Keratinocyte (primary cell): ENCODE measurements at regions not wholly inside any gene's neighbourhood (a gene's known extent, or its start where the extent isn't known, plus 50 kb on each side); places are given as distances from the start of the nearest gene placed in this dataset.

Source experiments
- DNase-seq: peaks from one replicate; pipeline ENCODE4 v3.0.0-alpha.2; 2011; ENCODE audit warnings: low read depth, missing footprints, low spot score
- FAIRE-seq: peaks from 2 replicates; lab custom pipeline; 2011; peaks lifted over from hg19 to GRCh38; lab: Jason Lieb, UNC
- H2AFZ ChIP-seq: 2 replicates; pipeline ENCODE4 v1.6.0; 2012; ENCODE audit warnings: low read length, control low read depth, inconsistent platforms; ENCODE audit not compliant: control insufficient read depth
- H3K27ac ChIP-seq: 2 replicates; pipeline ENCODE4 v1.5.1; 2011; ENCODE audit warnings: low read length; ENCODE audit not compliant: control insufficient read depth, insufficient read depth
- H3K27me3 ChIP-seq: 3 replicates; pipeline ENCODE4 v1.6.0; 2011; ENCODE audit warnings: low read length; ENCODE audit not compliant: control insufficient read depth, insufficient read depth; ENCODE audit errors: extremely low read depth
- H3K36me3 ChIP-seq, 2 experiments: 2 replicates in 1 of 2; 3 replicates in 1 of 2; pipeline ENCODE4 v1.5.1; 2011; ENCODE audit warnings: low read length in 2 of 2, mild to moderate bottlenecking in 1 of 2; ENCODE audit not compliant: control insufficient read depth in 2 of 2, insufficient read depth in 2 of 2; ENCODE audit errors: extremely low read depth in 1 of 2
- H3K4me1 ChIP-seq: 3 replicates; pipeline ENCODE4 v1.5.1; 2011; ENCODE audit warnings: low read length; ENCODE audit not compliant: control insufficient read depth, insufficient read depth; ENCODE audit errors: extremely low read depth
- H3K4me2 ChIP-seq: 3 replicates; pipeline ENCODE4 v1.6.0; 2011; ENCODE audit warnings: low read depth, low read length; ENCODE audit not compliant: control insufficient read depth, insufficient read depth; ENCODE audit errors: extremely low read depth
- H3K4me3 ChIP-seq, 3 experiments: fragments of 200-600 bp in 1 of 3; sonication (generic) in 1 of 3; 2 replicates in 2 of 3; 3 replicates in 1 of 3; pipeline ENCODE4 v1.5.1; 2011 to 2016; ENCODE audit warnings: low read length in 3 of 3, mild to moderate bottlenecking in 3 of 3, control low read depth in 2 of 3, inconsistent platforms in 1 of 3, low read depth in 1 of 3, mixed read lengths in 1 of 3, mixed run types in 1 of 3, moderate library complexity in 1 of 3; ENCODE audit not compliant: control insufficient read depth in 2 of 3, insufficient read depth in 2 of 3; ENCODE audit errors: extremely low read depth in 1 of 3
- H3K79me2 ChIP-seq: 2 replicates; pipeline ENCODE4 v1.6.0; 2012; ENCODE audit warnings: low read length; ENCODE audit not compliant: control insufficient read depth, insufficient read depth
- H3K9ac ChIP-seq: 3 replicates; pipeline ENCODE4 v1.6.0; 2011; ENCODE audit warnings: low read length; ENCODE audit not compliant: control insufficient read depth, insufficient read depth; ENCODE audit errors: extremely low read depth
- H3K9me1 ChIP-seq: 3 replicates; pipeline ENCODE4 v1.6.0; 2011; ENCODE audit warnings: low read length; ENCODE audit not compliant: control insufficient read depth, insufficient read depth; ENCODE audit errors: extremely low read depth
- H3K9me3 ChIP-seq: 2 replicates; pipeline ENCODE4 v1.5.1; 2012; ENCODE audit warnings: low read depth, low read length; ENCODE audit not compliant: control insufficient read depth
- H4K20me1 ChIP-seq: 3 replicates; pipeline ENCODE4 v1.6.0; 2011; ENCODE audit warnings: low read length; ENCODE audit not compliant: control insufficient read depth, insufficient read depth; ENCODE audit errors: extremely low read depth
- CTCF ChIP-seq, 3 experiments: IDR thresholded peaks in 1 of 3; conservative IDR thresholded peaks in 1 of 3; optimal IDR thresholded peaks in 1 of 3; 2 replicates in 2 of 3; 3 replicates in 1 of 3; pipeline versions ENCODE3 to v1.5.1; 2011; ENCODE audit warnings: low read length in 3 of 3, mild to moderate bottlenecking in 3 of 3, moderate library complexity in 2 of 3, control low read depth in 1 of 3, inconsistent platforms in 1 of 3; ENCODE audit not compliant: insufficient read depth in 2 of 3; ENCODE audit errors: extremely low read depth in 1 of 3
- EZH2 ChIP-seq: IDR thresholded peaks from one replicate; pipeline ENCODE4 v1.6.1; 2012; ENCODE audit warnings: inconsistent platforms, mild to moderate bottlenecking, low read length, moderate library complexity
- dilution Hi-C: fragments of 300-500 bp; cut with MboI; formaldehyde crosslinking; loops from one replicate; pipeline ENCODE4 v1.7.0; 2020; ENCODE audit warnings: low sequenced_read_pairs; ENCODE audit not compliant: extremely low pct_ligation_motif_present

- FAIRE-seq = no peak
- DNase-seq = no peak
- Histone ChIP-seq H3K9ac (no peak overlapping the region), H3K36me3 (no peaks in the 10 kb centered on the region), H3K27me3 (peaks cover 11% of the 10 kb centered on the region), H3K4me3 (no peak overlapping the region), H3K9me1 (no peaks in the 10 kb centered on the region), H3K4me2 (no peak overlapping the region), H3K79me2 (no peaks in the 10 kb centered on the region), H3K9me3 (no peaks in the 10 kb centered on the region), H2AFZ (no peak overlapping the region), H3K27ac (no peak overlapping the region), H4K20me1 (no peaks in the 10 kb centered on the region), H3K4me1 (no peaks in the 10 kb centered on the region)
- no peak for TF ChIP-seq EZH2
- TF ChIP-seq CTCF (optimal IDR thresholded peaks at IDR 0.05 in 1 of 3, IDR thresholded peaks at IDR 0.05 in 1 of 3, conservative IDR thresholded peaks at IDR 0.05 in 1 of 3; ENCODE audit: extremely low read depth in 1 of 3, insufficient read depth in 2 of 3, low read length in 3 of 3) = no peak
- dilution Hi-C loops = no loop called here
Measured at GRCh38 chr1:157937744-157938143, 55.7 kb upstream of the KIRREL1 start.

- dilution Hi-C loops = no loop called here
- Histone ChIP-seq H2AFZ (no peak overlapping the region), H3K4me2 (no peak overlapping the region), H3K27me3 (peaks cover 11% of the 10 kb centered on the region), H3K27ac (no peak overlapping the region), H3K9me3 (no peaks in the 10 kb centered on the region), H3K4me1 (no peaks in the 10 kb centered on the region), H3K79me2 (no peaks in the 10 kb centered on the region), H3K9me1 (no peaks in the 10 kb centered on the region), H3K4me3 (no peak overlapping the region), H3K36me3 (no peaks in the 10 kb centered on the region), H3K9ac (no peak overlapping the region), H4K20me1 (no peaks in the 10 kb centered on the region)
- DNase-seq (no peak), FAIRE-seq (no peak)
- TF ChIP-seq CTCF (optimal IDR thresholded peaks at IDR 0.05 in 1 of 3, IDR thresholded peaks at IDR 0.05 in 1 of 3, conservative IDR thresholded peaks at IDR 0.05 in 1 of 3; ENCODE audit: extremely low read depth in 1 of 3, insufficient read depth in 2 of 3, low read length in 3 of 3) = no peak
- TF ChIP-seq EZH2 = no peak
Measured at GRCh38 chr1:157941939-157942338, 51.5 kb upstream of the KIRREL1 start.
